Retinal pigment epithelial cell (primary cell): ENCODE measurements at regions not wholly inside any gene's neighbourhood (a gene's known extent, or its start where the extent isn't known, plus 50 kb on each side); places are given as distances from the start of the nearest gene placed in this dataset.

Experiments
- DNase-seq: peaks from one replicate; pipeline ENCODE4 v3.0.0-alpha.2; 2010; ENCODE audit warnings: low read depth
- H3K4me3 ChIP-seq: 2 replicates; pipeline ENCODE4 v1.5.1; 2011; ENCODE audit warnings: mild to moderate bottlenecking, low read length, control low read depth, moderate library complexity
- CTCF ChIP-seq: conservative IDR thresholded peaks from 2 replicates; pipeline ENCODE4 v1.5.1; 2011; ENCODE audit warnings: low read depth, low read length, control low read depth, inconsistent platforms

GRCh38 chr16:62225675-62226074, 189.4 kb upstream of the CDH8 start:
- no peak overlapping the region for H3K4me3 ChIP-seq

GRCh38 chr16:62224646-62225209, 188.5 kb upstream of the CDH8 start:
- no peak for DNase-seq
- no peak overlapping the region for H3K4me3 ChIP-seq
- no peak for TF ChIP-seq CTCF

More at GRCh38 chr16:62225675-62226074, 189.4 kb upstream of the CDH8 start:
- TF ChIP-seq CTCF: peak; percentile 45
- no peak for DNase-seq

GRCh38 chr16:62216837-62217236, 180.6 kb upstream of the CDH8 start:
- DNase-seq: no peak

GRCh38 chr16:62213763-62214162, 177.5 kb upstream of the CDH8 start:
- H3K4me3 ChIP-seq: no peak overlapping the region
- DNase-seq: no peak
- peak; percentile 39 for TF ChIP-seq CTCF

More at GRCh38 chr16:62216837-62217236, 180.6 kb upstream of the CDH8 start:
- no peak overlapping the region for H3K4me3 ChIP-seq
- no peak for TF ChIP-seq CTCF

- no peak for DNase-seq
- no peak for TF ChIP-seq CTCF
- no peak overlapping the region for H3K4me3 ChIP-seq
Observed at GRCh38 chr16:62208934-62209333, 172.7 kb upstream of the CDH8 start.

GRCh38 chr16:62205459-62205858, 169.2 kb upstream of the CDH8 start:
- peak; percentile 27 for TF ChIP-seq CTCF
- H3K4me3 ChIP-seq: no peak overlapping the region
- no peak for DNase-seq

GRCh38 chr16:62201911-62202310, 165.7 kb upstream of the CDH8 start:
- H3K4me3 ChIP-seq: no peak overlapping the region
- no peak for DNase-seq
- TF ChIP-seq CTCF: no peak
